ENCODE measurements at regions not wholly inside any gene's neighbourhood (a gene's known extent, or its start where the extent isn't known, plus 50 kb on each side); places are given as distances from the start of the nearest gene placed in this dataset.
"Not testable (repeated sequence)": the region's sequence is repeated elsewhere in the genome, so short reads cannot be mapped to it uniquely, and the experiment has no call there.

- Histone ChIP-seq H3K27me3 (ENCODE audit: control insufficient read depth, insufficient read depth, low read length) (no peaks in the 10 kb centered on the region), H3K27ac (ENCODE audit: low read depth in 2 of 2, low read length in 2 of 2) (no peak overlapping the region), H3K9ac (ENCODE audit: low read length in 3 of 3) (no peak overlapping the region), H3K9me3 (ENCODE audit: control insufficient read depth in 2 of 3, insufficient read depth in 1 of 3, low read length in 3 of 3) (no peaks in the 10 kb centered on the region), H3K4me1 (ENCODE audit: control insufficient read depth in 2 of 3, insufficient read depth in 2 of 3, low read depth in 1 of 3, low read length in 3 of 3) (no peaks in the 10 kb centered on the region), H3K4me3 (ENCODE audit: low read length in 3 of 3) (no peak overlapping the region), H3K36me3 (ENCODE audit: control insufficient read depth in 2 of 3, insufficient read depth in 3 of 3, low read length in 3 of 3) (no peaks in the 10 kb centered on the region)
- intact Hi-C loops (cut with DNase I), result no loop called here
- FAIRE-seq (no peak), DNase-seq (no peak)
- TF ChIP-seq CTCF (IDR thresholded peaks at IDR 0.05; ENCODE audit: borderline replicate concordance, extremely low read depth, insufficient read depth), result no peak
Observed at GRCh38 chr5:17127743-17128231, 89.6 kb upstream of the BASP1 start.

GRCh38 chr5:17129093-17129849 lies 88.2 kb upstream of the BASP1 start:
- FAIRE-seq (no peak), DNase-seq (peak in 1 of 5 donors; percentile 25)
- Histone ChIP-seq H3K27ac (ENCODE audit: low read depth in 2 of 2, low read length in 2 of 2) (no peak overlapping the region), H3K4me1 (ENCODE audit: control insufficient read depth in 2 of 3, insufficient read depth in 2 of 3, low read depth in 1 of 3, low read length in 3 of 3) (no peaks in the 10 kb centered on the region), H3K4me3 (ENCODE audit: low read length in 3 of 3) (no peak overlapping the region), H3K9me3 (ENCODE audit: control insufficient read depth in 2 of 3, insufficient read depth in 1 of 3, low read length in 3 of 3) (no peaks in the 10 kb centered on the region), H3K27me3 (ENCODE audit: control insufficient read depth, insufficient read depth, low read length) (no peaks in the 10 kb centered on the region), H3K36me3 (ENCODE audit: control insufficient read depth in 2 of 3, insufficient read depth in 3 of 3, low read length in 3 of 3) (no peaks in the 10 kb centered on the region), H3K9ac (ENCODE audit: low read length in 3 of 3) (no peak overlapping the region)
- no peak for TF ChIP-seq CTCF (IDR thresholded peaks at IDR 0.05; ENCODE audit: borderline replicate concordance, extremely low read depth, insufficient read depth)
- intact Hi-C loops (cut with DNase I), result no loop called here

- H3K4me3 ChIP-seq (ENCODE audit: low read length in 3 of 3); H3K4me1 ChIP-seq (ENCODE audit: control insufficient read depth in 2 of 3, insufficient read depth in 2 of 3, low read depth in 1 of 3, low read length in 3 of 3); FAIRE-seq; intact Hi-C loops (cut with DNase I); H3K36me3 ChIP-seq (ENCODE audit: control insufficient read depth in 2 of 3, insufficient read depth in 3 of 3, low read length in 3 of 3); H3K27me3 ChIP-seq (ENCODE audit: control insufficient read depth, insufficient read depth, low read length); H3K9me3 ChIP-seq (ENCODE audit: control insufficient read depth in 2 of 3, insufficient read depth in 1 of 3, low read length in 3 of 3); H3K9ac ChIP-seq (ENCODE audit: low read length in 3 of 3); H3K27ac ChIP-seq (ENCODE audit: low read depth in 2 of 2, low read length in 2 of 2); DNase-seq: not testable (repeated sequence)
Observed at GRCh38 chr5:17130302-17130701, 87.1 kb upstream of the BASP1 start.

- Histone ChIP-seq H3K4me3 (ENCODE audit: low read length in 3 of 3) (no peak overlapping the region), H3K4me1 (ENCODE audit: control insufficient read depth in 2 of 3, insufficient read depth in 2 of 3, low read depth in 1 of 3, low read length in 3 of 3) (no peaks in the 10 kb centered on the region), H3K36me3 (ENCODE audit: control insufficient read depth in 2 of 3, insufficient read depth in 3 of 3, low read length in 3 of 3) (no peaks in the 10 kb centered on the region), H3K9me3 (ENCODE audit: control insufficient read depth in 2 of 3, insufficient read depth in 1 of 3, low read length in 3 of 3) (no peaks in the 10 kb centered on the region), H3K27ac (ENCODE audit: low read depth in 2 of 2, low read length in 2 of 2) (no peak overlapping the region), H3K9ac (ENCODE audit: low read length in 3 of 3) (no peak overlapping the region), H3K27me3 (ENCODE audit: control insufficient read depth, insufficient read depth, low read length) (no peaks in the 10 kb centered on the region)
- no peak for FAIRE-seq
- peak in 2 of 5 donors; percentile 58 to 68 for DNase-seq
- intact Hi-C loops (cut with DNase I), result no loop called here
- peak; percentile 53 for TF ChIP-seq CTCF (IDR thresholded peaks at IDR 0.05; ENCODE audit: borderline replicate concordance, extremely low read depth, insufficient read depth)
Observed at GRCh38 chr5:17132444-17133083, 84.9 kb upstream of the BASP1 start.

Measured in kidney (tissue), 13 donors.